DND-41 (cell line): ENCODE measurements at regions not wholly inside any gene's neighbourhood (a gene's known extent, or its start where the extent isn't known, plus 50 kb on each side); places are given as distances from the start of the nearest gene placed in this dataset.

Source experiments
- EZH2 ChIP-seq: IDR thresholded peaks from 3 replicates; pipeline ENCODE4 v1.6.1; 2012; ENCODE audit warnings: borderline replicate concordance, low read depth, mild to moderate bottlenecking, moderate library complexity, low read length, inconsistent platforms; ENCODE audit not compliant: severe bottlenecking
- TF ChIP-seq, protein P1 (sequence below): IDR thresholded peaks from 2 replicates; pipeline ENCODE4 v1.5.1; 2012; ENCODE audit warnings: borderline replicate concordance, low read length, moderate library complexity, mild to moderate bottlenecking; ENCODE audit not compliant: poor library complexity, severe bottlenecking; ENCODE audit errors: extremely low read depth

DNA sequence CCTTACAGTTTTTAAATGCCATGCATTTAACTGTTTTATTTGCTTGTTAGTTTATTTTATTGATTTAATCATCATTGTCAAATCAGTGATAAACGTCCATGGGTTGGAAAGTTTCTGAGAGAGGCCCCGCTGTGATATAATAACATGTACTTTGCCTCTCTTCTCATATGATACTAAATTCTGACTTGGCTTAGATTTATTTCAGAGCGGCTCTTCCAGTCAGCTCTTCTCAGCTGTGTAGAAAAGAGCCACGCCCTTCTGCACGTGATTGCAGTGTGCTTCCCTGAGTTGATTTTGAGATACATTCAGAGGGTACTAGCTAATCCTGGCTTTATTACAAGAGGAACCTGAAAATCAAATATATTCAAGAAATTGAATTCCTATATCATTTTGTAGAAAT, 218.6 kb downstream of the KCNE4 start:
- TF ChIP-seq, protein P1, sequence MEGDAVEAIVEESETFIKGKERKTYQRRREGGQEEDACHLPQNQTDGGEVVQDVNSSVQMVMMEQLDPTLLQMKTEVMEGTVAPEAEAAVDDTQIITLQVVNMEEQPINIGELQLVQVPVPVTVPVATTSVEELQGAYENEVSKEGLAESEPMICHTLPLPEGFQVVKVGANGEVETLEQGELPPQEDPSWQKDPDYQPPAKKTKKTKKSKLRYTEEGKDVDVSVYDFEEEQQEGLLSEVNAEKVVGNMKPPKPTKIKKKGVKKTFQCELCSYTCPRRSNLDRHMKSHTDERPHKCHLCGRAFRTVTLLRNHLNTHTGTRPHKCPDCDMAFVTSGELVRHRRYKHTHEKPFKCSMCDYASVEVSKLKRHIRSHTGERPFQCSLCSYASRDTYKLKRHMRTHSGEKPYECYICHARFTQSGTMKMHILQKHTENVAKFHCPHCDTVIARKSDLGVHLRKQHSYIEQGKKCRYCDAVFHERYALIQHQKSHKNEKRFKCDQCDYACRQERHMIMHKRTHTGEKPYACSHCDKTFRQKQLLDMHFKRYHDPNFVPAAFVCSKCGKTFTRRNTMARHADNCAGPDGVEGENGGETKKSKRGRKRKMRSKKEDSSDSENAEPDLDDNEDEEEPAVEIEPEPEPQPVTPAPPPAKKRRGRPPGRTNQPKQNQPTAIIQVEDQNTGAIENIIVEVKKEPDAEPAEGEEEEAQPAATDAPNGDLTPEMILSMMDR, result no peak
- TF ChIP-seq EZH2, result no peak
